H9 (cell line): ENCODE measurements at regions not wholly inside any gene's neighbourhood (a gene's known extent, or its start where the extent isn't known, plus 50 kb on each side); places are given as distances from the start of the nearest gene placed in this dataset.

Source experiments
- DNase-seq: peaks from one replicate; pipeline ENCODE4 v3.0.0-alpha.2; 2017
- H2AFZ ChIP-seq: one replicate; pipeline ENCODE4 v1.6.1; 2013; ENCODE audit warnings: mild to moderate bottlenecking, low read length, control low read depth, moderate library complexity
- H2AK5ac ChIP-seq: 2 replicates; pipeline ENCODE4 v1.6.1; 2013; ENCODE audit warnings: low read length, control low read depth, mixed read lengths; ENCODE audit not compliant: insufficient read length
- H2BK120ac ChIP-seq: one replicate; pipeline ENCODE4 v1.6.1; 2013; ENCODE audit warnings: low read depth, mild to moderate bottlenecking, low read length, control low read depth, inconsistent platforms; ENCODE audit not compliant: poor library complexity, severe bottlenecking
- H2BK12ac ChIP-seq: 2 replicates; pipeline ENCODE4 v1.6.1; 2013; ENCODE audit warnings: low read length, control low read depth, mixed read lengths, low read depth; ENCODE audit not compliant: insufficient read length
- H2BK15ac ChIP-seq: 2 replicates; pipeline ENCODE4 v1.6.1; 2013; ENCODE audit warnings: low read depth, low read length, control low read depth
- H2BK20ac ChIP-seq: one replicate; pipeline ENCODE4 v1.6.1; 2013; ENCODE audit warnings: low read depth, mild to moderate bottlenecking, low read length, control low read depth, inconsistent platforms; ENCODE audit not compliant: poor library complexity, severe bottlenecking
- H2BK5ac ChIP-seq: 2 replicates; pipeline ENCODE4 v1.6.1; 2013; ENCODE audit warnings: low read length, control low read depth, mixed read lengths; ENCODE audit not compliant: insufficient read length
- H3K14ac ChIP-seq: 2 replicates; pipeline ENCODE4 v1.6.1; 2013; ENCODE audit warnings: low read length, control low read depth; ENCODE audit not compliant: insufficient read depth
- H3K18ac ChIP-seq: 2 replicates; pipeline ENCODE4 v1.6.1; 2013; ENCODE audit warnings: low read depth, mild to moderate bottlenecking, mixed read lengths, low read length, control low read depth; ENCODE audit not compliant: insufficient read length
- H3K23ac ChIP-seq: 2 replicates; pipeline ENCODE4 v1.6.1; 2013; ENCODE audit warnings: low read length, control low read depth, mixed read lengths, low read depth; ENCODE audit not compliant: insufficient read length
- H3K23me2 ChIP-seq: 2 replicates; pipeline ENCODE4 v1.6.1; 2013; ENCODE audit warnings: low read depth, mild to moderate bottlenecking, mixed read lengths, low read length, control low read depth; ENCODE audit not compliant: insufficient read length, poor library complexity, severe bottlenecking
- H3K27ac ChIP-seq: 2 replicates; pipeline ENCODE4 v1.5.1; 2013; ENCODE audit warnings: low read length, control low read depth, mixed read lengths, low read depth; ENCODE audit not compliant: insufficient read length
- H3K27me3 ChIP-seq: 2 replicates; pipeline ENCODE4 v1.6.1; 2013; ENCODE audit warnings: low read length, control low read depth, inconsistent platforms; ENCODE audit not compliant: insufficient read depth
- H3K4ac ChIP-seq: 2 replicates; pipeline ENCODE4 v1.6.1; 2013; ENCODE audit warnings: low read depth, mild to moderate bottlenecking, control low read depth, inconsistent platforms, low read length, moderate library complexity
- H3K4me1 ChIP-seq: 2 replicates; pipeline ENCODE4 v1.6.1; 2013; ENCODE audit warnings: low read length, control low read depth, inconsistent platforms; ENCODE audit not compliant: insufficient read depth
- H3K4me2 ChIP-seq: 2 replicates; pipeline ENCODE4 v1.6.1; 2013; ENCODE audit warnings: low read length, control low read depth, mixed read lengths; ENCODE audit not compliant: insufficient read length, insufficient read depth
- H3K56ac ChIP-seq: 2 replicates; pipeline ENCODE4 v1.6.1; 2013; ENCODE audit warnings: low read depth, mild to moderate bottlenecking, mixed read lengths, low read length, control low read depth; ENCODE audit not compliant: insufficient read length
- H3K79me1 ChIP-seq: 2 replicates; pipeline ENCODE4 v1.6.1; 2013; ENCODE audit warnings: low read depth, mild to moderate bottlenecking, moderate library complexity, low read length, control low read depth, inconsistent platforms; ENCODE audit not compliant: insufficient read depth, poor library complexity, severe bottlenecking
- H3K79me2 ChIP-seq: 2 replicates; pipeline ENCODE4 v1.6.1; 2013; ENCODE audit warnings: low read length, control low read depth, inconsistent platforms; ENCODE audit not compliant: insufficient read depth
- H3K9ac ChIP-seq: 2 replicates; pipeline ENCODE4 v1.6.1; 2013; ENCODE audit warnings: low read length, control low read depth, mixed read lengths; ENCODE audit not compliant: insufficient read length; ENCODE audit errors: extremely low read depth
- H3K9me3 ChIP-seq: one replicate; pipeline ENCODE4 v1.6.1; 2013; ENCODE audit warnings: low read depth, low read length, inconsistent platforms; ENCODE audit not compliant: control insufficient read depth
- H3T11ph ChIP-seq: one replicate; pipeline ENCODE4 v1.6.1; 2013; ENCODE audit warnings: mild to moderate bottlenecking, low read length, control low read depth, inconsistent platforms
- H4K20me1 ChIP-seq: one replicate; pipeline ENCODE4 v1.6.1; 2013; ENCODE audit not compliant: control insufficient read depth, insufficient read length, insufficient read depth
- H4K5ac ChIP-seq: 2 replicates; pipeline ENCODE4 v1.6.1; 2013; ENCODE audit warnings: low read depth, mild to moderate bottlenecking, mixed read lengths, low read length, control low read depth; ENCODE audit not compliant: insufficient read length
- H4K8ac ChIP-seq: replicated peaks from 2 replicates; pipeline ENCODE4 v1.6.1; 2013; ENCODE audit warnings: low read length, control low read depth, mixed read lengths, low read depth; ENCODE audit not compliant: insufficient read length
- H4K91ac ChIP-seq: 2 replicates; pipeline ENCODE4 v1.6.1; 2013; ENCODE audit warnings: low read depth, mild to moderate bottlenecking, moderate library complexity, mixed read lengths, low read length, control low read depth; ENCODE audit not compliant: insufficient read length
- H3K27ac Mint-ChIP-seq, 3 experiments: 2 replicates in 2 of 3; 3 replicates in 1 of 3; pipeline ENCODE4 v1.8.0; 2020 to 2021; ENCODE audit warnings: mixed read lengths in 3 of 3, mild to moderate bottlenecking in 1 of 3, moderate library complexity in 1 of 3
- H3K27me3 Mint-ChIP-seq: 2 replicates; pipeline ENCODE4 v1.8.0; 2021; ENCODE audit warnings: low read depth, mild to moderate bottlenecking, moderate library complexity, mixed read lengths
- H3K36me3 Mint-ChIP-seq, 3 experiments: 2 replicates in 2 of 3; 3 replicates in 1 of 3; pipeline ENCODE4 v1.8.0; 2020 to 2021; ENCODE audit warnings: low read depth in 3 of 3, mixed read lengths in 3 of 3; ENCODE audit not compliant: insufficient read depth in 1 of 3
- H3K4me1 Mint-ChIP-seq, 2 experiments: 2 replicates each; pipeline ENCODE4 v1.8.0; 2020; ENCODE audit warnings: mixed read lengths in 2 of 2
- H3K4me3 Mint-ChIP-seq, 2 experiments: 2 replicates in 1 of 2; 3 replicates in 1 of 2; pipeline ENCODE4 v1.8.0; 2020 to 2021; ENCODE audit warnings: mild to moderate bottlenecking in 2 of 2, mixed read lengths in 2 of 2, moderate library complexity in 1 of 2
- H3K9me3 Mint-ChIP-seq, 2 experiments: 2 replicates in 1 of 2; 3 replicates in 1 of 2; pipeline ENCODE4 v1.8.0; 2020; ENCODE audit warnings: mild to moderate bottlenecking in 2 of 2, mixed read lengths in 2 of 2, moderate library complexity in 1 of 2
- WGBS: extraction: QIAGEN DNeasy Blood & Tissue Kit; methylation state at CpG from one replicate; pipeline ENCODE4 v1.1.7; 2013; ENCODE audit warnings: missing lambda C conversion rate, low lambda C conversion rate, mixed read lengths; ENCODE audit not compliant: insufficient read length; ENCODE audit errors: extremely low coverage; 5-methylcytosine and 5-hydroxymethylcytosine counted together
- TF ChIP-seq, protein P1 (sequence below): fragments of 200-600 bp; sonication (generic); conservative IDR thresholded peaks from 3 replicates; pipeline ENCODE4 v1.8.0; 2021; ENCODE audit warnings: antibody characterized with exemption, mild to moderate bottlenecking

DNA sequence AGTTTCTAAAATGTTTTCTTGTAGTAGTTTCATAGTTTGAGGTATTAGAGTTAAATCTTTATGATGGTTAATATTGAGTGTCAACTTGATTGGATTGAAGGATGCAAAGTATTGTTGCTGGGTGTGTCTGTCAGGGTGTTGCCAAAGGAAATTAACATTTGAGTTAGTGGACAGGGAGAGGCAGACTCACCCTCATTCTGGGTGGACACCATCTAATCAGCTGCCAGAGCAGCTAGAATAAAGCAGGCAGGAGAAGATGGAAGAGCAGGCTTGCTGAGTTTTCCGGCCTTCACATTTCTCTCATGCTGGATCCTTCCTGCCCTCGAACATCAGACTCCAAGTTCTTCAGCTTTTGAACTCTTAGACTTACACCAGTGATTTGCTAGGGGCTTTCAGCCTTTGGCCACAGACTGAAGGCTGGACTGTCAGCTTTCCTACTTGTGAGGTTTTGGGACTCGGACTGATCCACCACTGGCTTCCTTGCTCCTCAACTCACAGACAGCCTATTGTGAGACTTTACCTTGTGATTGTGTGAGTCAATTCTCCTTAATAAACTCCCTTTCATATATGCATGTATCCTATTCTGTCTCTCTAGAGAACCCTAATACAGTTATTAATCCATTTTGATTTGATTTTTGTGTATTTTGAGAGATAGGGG is 56.8 kb upstream of the STK39 start:
- H3K27me3 ChIP-seq: no peaks in the 10 kb centered on the region
- no peak overlapping the region for H3K4me2 ChIP-seq
- no peak overlapping the region for H3K9ac ChIP-seq
- peaks cover 4 to 23% (median 6%) of the 10 kb centered on the region in 3 experiments; a peak in 5 of 7 replicates for H3K36me3 Mint-ChIP-seq
- TF ChIP-seq, protein P1, sequence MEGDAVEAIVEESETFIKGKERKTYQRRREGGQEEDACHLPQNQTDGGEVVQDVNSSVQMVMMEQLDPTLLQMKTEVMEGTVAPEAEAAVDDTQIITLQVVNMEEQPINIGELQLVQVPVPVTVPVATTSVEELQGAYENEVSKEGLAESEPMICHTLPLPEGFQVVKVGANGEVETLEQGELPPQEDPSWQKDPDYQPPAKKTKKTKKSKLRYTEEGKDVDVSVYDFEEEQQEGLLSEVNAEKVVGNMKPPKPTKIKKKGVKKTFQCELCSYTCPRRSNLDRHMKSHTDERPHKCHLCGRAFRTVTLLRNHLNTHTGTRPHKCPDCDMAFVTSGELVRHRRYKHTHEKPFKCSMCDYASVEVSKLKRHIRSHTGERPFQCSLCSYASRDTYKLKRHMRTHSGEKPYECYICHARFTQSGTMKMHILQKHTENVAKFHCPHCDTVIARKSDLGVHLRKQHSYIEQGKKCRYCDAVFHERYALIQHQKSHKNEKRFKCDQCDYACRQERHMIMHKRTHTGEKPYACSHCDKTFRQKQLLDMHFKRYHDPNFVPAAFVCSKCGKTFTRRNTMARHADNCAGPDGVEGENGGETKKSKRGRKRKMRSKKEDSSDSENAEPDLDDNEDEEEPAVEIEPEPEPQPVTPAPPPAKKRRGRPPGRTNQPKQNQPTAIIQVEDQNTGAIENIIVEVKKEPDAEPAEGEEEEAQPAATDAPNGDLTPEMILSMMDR: no peak
- H3K23me2 ChIP-seq: no peaks in the 10 kb centered on the region
- no peak overlapping the region for H2BK12ac ChIP-seq
- H4K91ac ChIP-seq: no peak overlapping the region
- no peak overlapping the region for H3K18ac ChIP-seq
- no peak overlapping the region for H3K27ac ChIP-seq
- H2BK5ac ChIP-seq: no peak overlapping the region
- no peaks in the 10 kb centered on the region for H3K79me2 ChIP-seq
- no peaks in the 10 kb centered on the region for H3K9me3 ChIP-seq
- no peak overlapping the region for H4K5ac ChIP-seq
- WGBS: no CpG with 5 or more reads among the region's 3 CpGs
- H3K27me3 Mint-ChIP-seq: no peaks in the 10 kb centered on the region; the same call in 1 of the 2 replicates
- no peak overlapping the region for H3K56ac ChIP-seq
- H3K9me3 Mint-ChIP-seq: peaks cover 22 to 28% of the 10 kb centered on the region in 2 experiments
- no peaks in the 10 kb centered on the region for H4K20me1 ChIP-seq
- no peak overlapping the region for H3K23ac ChIP-seq
- no peaks in the 10 kb centered on the region for H3K4me1 ChIP-seq
- no peak overlapping the region for H3K4ac ChIP-seq
- no peak overlapping the region for H3K4me3 Mint-ChIP-seq
- DNase-seq: no peak
- H3K79me1 ChIP-seq: no peaks in the 10 kb centered on the region
- no peak overlapping the region for H2BK120ac ChIP-seq
- no peak overlapping the region for H3K27ac Mint-ChIP-seq
- no peak overlapping the region for H2BK15ac ChIP-seq
- no peak overlapping the region for H4K8ac ChIP-seq
- no peak overlapping the region for H2AFZ ChIP-seq
- no peak overlapping the region for H2BK20ac ChIP-seq
- no peak overlapping the region for H3T11ph ChIP-seq
- no peaks in the 10 kb centered on the region for H3K4me1 Mint-ChIP-seq
- no peak overlapping the region for H2AK5ac ChIP-seq
- H3K14ac ChIP-seq: no peak overlapping the region
